Renal pelvis (tissue), 1 donor: ENCODE measurements at regions not wholly inside any gene's neighbourhood (a gene's known extent, or its start where the extent isn't known, plus 50 kb on each side); places are given as distances from the start of the nearest gene placed in this dataset.
A peak's percentile ranks its signal among the peaks of the same experiment; 100 is the strongest.
"Not testable (repeated sequence)": the region's sequence is repeated elsewhere in the genome, so short reads cannot be mapped to it uniquely, and the experiment has no call there.

Source experiments
- DNase-seq: peaks from one replicate; pipeline ENCODE4 v3.0.0-alpha.2; 2013

DNA sequence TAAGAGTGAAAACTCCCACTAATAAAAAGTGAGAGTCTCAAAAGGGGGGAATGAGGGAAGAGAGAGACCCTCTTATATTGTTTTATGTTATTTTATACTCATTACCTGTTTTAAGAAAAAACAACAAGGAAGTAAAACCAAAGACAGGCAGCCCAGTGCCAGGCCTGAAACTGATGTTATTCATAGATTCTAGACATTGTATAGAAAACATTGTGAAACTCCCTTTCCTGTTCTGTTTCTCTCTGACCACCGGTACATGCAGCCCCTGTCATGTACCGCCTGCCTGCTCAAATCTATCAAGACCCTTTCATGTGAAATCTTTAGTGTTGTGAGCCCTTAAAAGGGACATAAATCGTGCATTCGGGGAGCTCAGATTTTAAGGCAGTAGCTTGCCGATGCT, 216.4 kb upstream of the CNTN3 start:
- not testable (repeated sequence) for DNase-seq

DNA sequence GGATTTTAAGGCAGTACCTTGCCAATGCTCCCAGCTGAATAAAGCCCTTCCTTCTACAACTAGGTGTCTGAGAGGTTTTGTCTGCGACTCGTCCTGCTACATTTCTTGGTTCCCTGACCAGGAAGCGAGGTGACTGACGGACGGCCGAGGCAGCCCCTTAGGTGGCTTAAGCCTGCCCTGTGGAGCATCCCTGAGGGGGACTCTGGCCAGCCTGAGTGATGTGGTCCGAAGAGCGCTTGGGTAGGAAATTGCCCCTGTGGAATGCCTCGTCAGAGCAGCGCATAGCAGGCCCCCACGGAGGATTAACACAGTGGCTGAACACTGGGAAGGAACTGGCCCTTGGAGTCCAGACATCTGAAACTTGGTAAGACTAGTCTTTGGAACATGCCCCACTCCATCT, 210.9 kb upstream of the CNTN3 start:
- DNase-seq: not testable (repeated sequence)

DNA sequence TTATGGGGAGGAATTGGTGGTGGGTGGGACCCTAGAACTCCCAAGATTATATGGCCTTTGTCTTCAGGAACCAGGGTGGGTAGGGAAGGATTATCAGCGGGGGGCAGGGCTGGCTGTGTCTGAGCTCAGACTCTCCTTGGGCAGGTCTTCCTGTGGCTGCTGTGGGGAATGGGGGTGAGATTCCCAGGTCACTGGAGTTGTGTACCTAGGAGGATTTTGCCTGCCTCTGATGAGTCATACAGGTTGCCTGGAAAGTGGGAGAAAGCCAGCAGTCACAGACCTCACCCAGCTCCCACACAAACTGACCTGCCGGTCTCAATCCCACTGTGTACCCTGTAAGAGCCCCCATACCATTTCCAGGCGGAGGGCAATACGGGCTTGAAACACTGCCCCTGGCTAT, 209.9 kb upstream of the CNTN3 start:
- no peak for DNase-seq

DNA sequence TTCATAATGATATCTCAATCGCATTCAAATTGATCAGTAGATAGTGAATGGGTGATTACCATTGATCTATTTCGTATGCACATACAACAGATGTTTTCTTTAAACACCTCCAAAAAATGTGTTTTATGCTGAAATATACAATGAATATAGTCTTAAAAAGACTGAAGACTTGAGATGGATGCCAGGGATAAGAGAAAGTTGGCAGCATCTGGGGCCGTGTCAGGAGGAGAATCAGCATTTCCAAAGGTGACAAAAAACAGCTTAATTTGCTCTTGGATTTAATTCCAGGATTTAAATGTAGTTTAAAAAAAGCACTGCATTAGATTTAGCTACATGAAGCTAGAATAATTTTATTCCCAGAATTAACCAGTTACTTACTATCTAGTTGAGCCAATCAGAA, 199.7 kb upstream of the CNTN3 start:
- DNase-seq: no peak

DNA sequence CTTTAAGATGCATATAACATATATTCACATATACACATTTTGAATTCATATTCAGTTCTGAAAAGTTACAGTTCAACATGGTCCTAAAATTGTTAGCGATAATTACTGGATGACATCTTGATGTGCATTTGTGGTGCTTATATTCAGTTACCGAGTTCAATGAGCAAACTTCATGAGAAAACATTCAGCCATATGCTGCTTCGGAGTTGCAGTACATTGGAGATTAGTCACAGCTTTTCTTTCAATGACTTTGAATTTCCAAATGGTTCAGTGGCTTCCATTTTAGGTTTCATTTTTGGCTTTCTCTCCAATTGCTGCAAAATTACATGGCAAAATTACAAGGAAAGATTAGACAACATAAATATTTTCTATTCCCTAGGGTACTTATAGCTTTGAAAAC, 198.3 kb upstream of the CNTN3 start:
- no peak for DNase-seq

DNA sequence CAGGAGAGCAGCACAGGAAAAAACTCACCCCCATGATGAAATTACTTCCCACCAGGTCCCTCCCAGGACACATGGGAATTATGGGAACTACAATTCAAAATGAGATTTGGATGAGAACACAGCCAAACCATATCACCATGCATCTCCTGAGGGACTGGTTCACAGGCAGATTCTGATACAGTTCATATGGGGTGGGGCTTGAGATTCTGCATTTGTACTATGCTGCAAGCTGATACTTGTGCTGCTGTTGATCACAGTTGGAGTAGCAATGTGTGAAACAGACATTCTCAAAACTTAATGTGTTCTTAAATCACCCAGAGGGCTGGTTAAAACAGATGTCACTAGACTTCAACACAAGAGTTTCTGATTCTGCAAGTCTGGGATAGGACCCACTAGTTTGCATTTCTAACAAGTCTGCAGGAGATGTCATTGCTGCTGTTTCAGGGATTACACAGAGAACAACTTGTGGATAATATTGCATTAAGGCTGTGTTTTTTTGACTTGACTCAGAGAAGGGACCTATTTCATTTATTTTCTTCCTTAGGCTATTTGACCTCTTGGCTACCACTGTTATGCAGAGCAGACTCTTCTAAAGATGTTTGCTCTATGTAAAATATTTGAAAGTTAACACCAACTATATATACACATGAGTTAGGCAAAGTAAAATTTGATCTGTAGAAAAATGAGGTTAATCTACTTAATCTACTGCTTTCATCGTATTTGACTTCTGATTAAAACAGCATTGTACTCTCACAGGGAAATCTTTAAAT, 194.2 kb upstream of the CNTN3 start:
- DNase-seq: no peak

DNA sequence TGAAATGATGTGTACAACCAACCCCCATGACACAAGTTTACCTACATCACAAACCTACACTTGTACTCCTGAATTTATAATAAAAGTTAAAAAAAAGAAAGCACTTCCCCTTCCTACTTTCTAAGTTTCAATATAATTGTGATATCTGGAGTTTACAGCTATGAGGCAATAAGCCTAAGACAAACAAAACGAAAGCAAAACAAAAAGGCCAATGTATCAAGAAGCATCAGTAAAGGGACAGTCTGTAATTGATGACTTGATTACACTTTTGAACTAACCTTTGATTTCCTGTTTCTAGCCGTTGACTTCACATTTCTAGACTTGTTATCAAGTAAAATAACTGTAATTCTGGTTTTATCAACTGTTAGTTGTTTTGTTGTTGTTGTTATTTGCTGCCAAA, 187.5 kb upstream of the CNTN3 start:
- DNase-seq: no peak

DNA sequence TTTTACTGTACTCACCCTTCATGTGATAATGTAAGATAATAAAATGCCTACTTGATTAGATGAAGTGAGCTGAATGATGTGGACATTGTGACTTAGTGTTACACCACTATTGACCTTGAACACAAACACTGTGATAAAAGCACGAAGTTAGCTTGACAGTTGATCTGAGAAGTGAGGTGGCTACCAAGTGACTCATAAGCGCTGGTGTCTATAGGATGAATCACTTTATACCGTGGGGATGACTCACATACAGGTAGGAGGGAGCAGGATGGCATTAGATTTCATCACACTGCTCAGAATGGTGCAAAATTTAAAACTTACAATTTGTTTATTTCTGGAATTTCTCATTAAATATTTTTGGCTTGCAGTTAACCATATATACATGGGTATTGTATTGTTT, 174.7 kb upstream of the CNTN3 start:
- DNase-seq: no peak

DNA sequence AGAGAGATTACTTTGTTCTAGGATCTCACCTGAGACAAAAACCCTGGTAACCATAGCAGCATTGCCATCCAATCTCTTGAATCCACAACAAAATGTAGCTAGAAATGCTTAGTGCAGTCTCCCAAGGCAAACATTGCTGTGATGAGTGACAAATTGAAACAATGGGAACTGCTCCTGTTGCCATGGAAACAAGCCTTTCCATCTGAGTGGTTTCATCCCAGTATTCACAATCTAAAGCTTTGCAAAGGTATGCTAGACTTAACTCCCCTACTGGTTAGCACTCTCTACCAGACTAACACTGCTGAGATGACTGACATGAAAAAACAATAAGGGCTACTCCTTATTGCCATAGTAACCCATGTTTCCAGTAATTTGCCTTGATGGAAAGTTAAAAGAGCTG, 172.6 kb upstream of the CNTN3 start:
- peak; percentile 33 for DNase-seq

DNA sequence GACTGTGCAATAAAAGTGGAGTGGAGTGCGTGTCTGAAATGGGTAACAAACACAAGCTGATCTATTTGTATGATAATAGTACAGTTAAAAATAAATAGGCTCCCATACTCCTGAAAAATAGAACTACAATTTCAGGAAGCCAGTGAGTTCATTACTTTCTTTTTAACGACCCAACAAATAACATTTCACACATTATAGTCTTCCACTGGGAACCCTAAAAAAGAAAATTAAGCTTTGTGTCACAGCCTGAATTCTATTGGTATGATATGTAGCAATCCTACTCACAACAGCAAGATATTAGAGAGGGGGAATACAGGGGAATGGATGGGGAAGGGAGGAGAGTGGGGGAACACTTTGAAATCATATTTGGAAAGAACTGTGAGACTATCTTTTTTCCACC, 156.9 kb upstream of the CNTN3 start:
- no peak for DNase-seq

DNA sequence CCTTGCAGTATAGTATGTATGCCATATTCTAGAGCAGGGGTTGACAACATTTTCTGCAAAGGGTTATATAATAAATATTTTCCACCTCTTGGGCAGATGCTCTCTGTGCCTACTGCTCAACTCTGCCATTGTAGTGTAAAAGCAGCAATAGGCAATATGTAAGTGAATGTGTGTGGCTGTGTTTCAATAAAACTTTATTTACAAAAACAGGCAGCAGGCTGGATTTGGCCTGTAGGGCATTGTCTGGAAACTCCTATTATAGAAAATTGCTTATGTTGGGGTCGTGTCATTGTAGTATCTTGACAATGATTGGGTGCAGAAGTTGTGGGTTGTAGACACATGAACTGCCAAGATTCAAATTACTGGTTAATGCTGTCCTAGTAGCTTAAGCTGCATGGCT, 153.6 kb upstream of the CNTN3 start:
- no peak for DNase-seq

DNA sequence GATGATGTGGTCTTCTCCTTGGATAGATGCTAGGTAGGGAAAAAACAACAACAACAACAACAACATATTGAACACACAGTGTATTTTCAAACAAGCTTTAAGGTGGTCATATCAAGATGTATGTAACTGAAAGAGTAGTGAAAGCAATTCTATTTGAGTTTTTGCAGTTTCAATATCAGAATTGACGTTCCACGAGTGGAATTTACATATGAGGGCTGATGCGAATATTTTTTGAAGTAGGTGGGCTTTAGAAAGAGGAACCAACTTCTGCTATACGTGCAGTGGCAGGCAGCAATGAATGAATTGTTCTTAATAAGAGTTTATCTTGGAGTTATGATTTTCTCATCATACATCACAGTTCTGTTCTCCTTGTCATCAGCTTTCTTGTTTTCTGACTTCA, 151.9 kb upstream of the CNTN3 start:
- DNase-seq: no peak

DNA sequence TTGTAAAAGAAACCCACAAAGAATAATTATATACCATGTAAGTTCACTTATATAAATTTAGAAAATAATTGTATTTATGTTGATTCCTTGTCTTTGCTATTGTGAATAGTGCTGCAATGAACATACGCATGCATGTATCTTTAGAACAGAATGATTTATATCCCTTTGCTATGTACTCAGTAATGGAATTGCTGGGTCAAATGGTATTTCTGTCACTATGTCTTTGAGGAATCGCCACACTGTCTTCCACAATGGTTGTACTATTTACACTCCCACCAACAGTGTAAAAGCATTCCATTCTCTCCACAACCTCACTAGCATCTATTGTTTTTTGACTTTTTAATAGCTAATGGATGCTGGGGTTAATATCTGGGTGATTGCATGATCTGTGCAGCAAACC, 149.4 kb upstream of the CNTN3 start:
- DNase-seq: no peak

DNA sequence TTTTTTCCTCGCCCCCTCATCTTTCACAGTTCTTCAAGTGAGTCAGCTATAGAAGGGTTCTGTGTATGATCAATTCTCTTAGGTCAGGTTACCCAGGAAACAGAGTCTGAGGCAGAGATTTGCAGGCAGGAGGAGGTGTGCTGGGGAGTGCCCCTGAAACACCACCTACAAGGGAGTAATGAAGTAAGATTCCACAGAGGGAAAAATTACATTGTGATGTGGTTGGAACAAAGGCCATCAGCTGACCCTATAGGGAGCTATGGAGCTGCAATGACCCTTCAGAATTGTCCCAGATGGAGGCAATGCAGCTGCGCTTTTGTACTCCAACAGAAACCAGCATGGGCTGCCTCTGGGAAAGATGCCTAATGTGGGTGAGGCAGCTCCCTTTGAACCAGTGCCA, 142.2 kb upstream of the CNTN3 start:
- DNase-seq: no peak

DNA sequence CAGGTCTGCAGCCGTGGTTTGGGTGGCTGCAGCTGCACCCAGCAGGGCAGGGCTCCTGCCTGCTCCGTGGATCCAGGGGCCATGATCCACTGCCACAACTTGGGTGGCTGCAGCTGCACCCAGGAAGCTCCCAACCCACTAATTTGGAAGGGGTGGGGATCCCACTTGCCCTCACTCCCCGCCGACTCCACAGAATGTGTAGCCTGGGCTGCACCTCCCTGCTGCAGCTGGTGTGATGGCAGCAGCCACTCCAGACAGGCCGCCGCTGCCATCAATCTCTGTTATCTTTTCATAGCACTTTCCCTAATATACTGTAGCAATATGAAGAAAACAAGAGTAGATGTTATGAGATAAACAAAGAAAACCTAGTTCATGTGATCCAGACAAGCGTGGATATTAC, 137.8 kb upstream of the CNTN3 start:
- DNase-seq: no peak

DNA sequence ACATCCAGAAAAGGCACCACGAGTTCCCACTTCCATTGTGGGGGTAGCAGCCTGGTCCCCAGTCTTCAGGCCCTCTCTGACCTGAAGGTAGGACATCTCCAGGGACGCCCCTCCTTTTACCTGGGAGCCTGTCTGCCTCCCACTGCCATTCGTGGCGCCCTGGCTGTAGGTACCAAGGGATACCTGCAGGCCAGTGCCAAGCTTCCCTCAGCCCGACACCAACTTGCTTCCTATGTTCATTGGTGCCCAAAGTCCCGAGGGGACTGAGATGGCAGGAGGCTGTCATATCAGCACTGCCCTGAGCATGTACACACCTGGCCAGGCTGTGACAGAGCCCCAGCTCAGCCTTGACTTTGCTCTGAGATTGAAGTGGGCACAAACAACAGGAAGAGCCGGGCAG, 137.3 kb upstream of the CNTN3 start:
- no peak for DNase-seq

DNA sequence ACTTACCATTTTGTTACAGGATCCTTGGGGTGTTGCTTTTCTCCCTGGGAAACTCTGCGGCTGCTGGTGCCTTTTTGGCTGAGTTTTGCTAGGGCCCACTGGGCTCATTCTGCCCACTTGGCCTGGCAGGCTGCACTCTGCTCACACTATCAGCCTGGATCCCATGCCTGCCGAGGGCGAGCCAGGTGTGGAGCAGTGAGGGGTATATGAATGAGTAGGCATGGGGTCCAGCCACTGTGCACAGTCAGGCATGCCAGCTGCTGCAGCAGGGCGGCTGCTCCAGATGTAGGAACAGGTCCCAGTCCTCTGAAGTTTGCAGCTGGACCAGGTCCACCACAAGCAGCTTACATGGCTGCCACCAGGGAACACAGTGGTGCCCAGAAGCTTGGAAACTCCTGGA, 136.4 kb upstream of the CNTN3 start:
- DNase-seq: no peak

DNA sequence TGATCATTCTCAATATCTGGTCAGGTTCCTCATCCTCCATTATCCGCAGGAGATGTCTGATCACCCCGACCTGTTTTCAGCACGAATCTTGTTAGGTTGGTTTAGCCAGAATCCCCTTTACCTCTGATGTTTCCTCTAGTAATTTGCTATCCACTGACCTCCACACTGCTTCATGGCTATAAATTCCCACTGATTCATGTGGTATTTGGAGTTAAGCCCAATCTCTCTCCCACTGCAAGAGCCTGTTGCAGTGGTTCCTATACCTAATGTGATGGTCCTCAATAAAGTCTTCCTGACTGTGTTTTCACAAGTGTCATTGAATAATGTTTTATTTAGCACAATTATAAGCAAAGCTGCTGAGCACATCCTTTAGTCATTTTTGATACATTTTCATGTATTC, 124.8 kb upstream of the CNTN3 start:
- no peak for DNase-seq

DNA sequence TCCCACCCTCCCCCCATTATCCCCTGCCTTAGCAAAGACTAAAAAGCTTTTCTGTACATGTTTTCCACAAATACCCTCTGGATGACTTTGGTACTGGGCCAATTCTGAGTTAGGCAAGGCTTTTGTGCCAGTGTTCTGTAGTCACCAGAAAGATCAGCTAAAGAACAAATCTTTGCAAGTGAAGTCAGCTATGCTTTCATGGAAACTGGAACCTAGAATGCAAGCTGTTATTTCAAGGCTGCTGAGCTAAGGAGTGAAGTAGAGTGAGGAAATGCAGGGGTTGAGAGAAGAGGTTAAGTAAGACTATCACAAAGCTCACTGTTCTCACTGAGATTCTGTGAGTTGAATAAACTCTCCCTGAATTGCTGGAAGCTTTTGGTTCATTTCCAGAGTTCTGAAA, 107.8 kb upstream of the CNTN3 start:
- no peak for DNase-seq

DNA sequence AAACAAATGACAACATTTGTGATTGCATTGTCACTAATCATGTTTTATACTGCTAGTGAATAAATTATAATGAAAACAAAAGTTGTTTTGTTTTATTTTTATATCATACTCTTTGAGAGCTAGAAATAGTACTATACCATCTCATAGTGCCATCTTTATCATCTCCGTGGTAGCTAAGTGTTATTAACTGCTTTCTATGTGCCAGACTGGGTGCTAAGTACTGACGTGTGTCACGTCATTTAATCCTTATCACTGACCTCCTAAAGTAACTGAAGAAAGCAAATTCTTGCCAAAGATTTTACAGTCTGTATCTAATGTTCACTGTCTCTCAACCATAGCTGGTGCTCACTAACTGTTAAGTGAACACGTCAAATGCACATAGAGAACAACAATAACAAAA, 99.5 kb upstream of the CNTN3 start:
- no peak for DNase-seq

DNA sequence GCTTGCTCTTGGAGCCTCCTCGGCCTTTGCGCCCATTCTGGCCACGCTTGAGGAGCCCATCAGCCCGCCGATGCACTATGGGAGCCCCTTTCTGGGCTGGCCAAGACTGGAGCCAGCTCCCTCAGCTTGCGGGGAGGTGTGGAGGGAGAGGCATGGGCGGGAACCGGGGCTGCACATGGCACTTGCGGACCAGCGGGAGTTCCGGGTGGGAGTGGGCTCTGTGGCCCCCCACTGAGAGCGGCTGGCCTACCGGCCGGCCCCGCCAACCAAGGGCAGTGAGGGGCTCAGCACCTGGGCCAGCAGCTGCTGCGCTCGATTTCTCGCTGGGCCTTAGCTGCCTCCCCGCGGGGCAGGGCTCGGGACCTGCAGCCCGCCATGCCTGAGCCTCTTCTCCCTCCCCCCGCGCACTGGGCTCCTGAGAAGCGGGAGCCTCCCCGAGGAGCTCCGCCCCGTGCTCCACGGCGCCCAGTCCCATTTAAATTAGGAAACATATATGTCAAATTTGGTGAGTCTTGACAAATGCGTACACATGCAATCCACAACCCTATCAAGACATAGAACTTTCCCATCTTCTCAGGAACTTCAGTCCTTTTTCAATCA, 97.6 kb upstream of the CNTN3 start:
- no peak for DNase-seq

DNA sequence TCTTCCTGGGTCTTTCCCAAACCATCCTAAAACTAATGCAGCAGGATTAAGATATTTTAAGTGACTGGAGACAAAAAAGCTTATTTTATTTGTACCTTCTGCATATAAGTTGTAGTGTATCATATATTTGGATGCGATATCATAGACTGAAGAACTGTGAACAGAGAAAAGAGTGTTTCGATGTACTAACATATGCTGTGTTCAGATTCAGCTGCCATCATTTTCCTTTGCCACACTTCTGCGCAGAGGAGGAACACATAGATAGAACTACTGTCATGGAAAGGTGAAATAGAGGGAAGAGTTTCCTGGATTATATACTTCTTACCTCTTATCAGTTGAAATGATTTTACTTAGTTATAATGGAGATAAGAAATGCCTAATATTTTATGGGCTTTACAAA, 95.5 kb upstream of the CNTN3 start:
- no peak for DNase-seq

DNA sequence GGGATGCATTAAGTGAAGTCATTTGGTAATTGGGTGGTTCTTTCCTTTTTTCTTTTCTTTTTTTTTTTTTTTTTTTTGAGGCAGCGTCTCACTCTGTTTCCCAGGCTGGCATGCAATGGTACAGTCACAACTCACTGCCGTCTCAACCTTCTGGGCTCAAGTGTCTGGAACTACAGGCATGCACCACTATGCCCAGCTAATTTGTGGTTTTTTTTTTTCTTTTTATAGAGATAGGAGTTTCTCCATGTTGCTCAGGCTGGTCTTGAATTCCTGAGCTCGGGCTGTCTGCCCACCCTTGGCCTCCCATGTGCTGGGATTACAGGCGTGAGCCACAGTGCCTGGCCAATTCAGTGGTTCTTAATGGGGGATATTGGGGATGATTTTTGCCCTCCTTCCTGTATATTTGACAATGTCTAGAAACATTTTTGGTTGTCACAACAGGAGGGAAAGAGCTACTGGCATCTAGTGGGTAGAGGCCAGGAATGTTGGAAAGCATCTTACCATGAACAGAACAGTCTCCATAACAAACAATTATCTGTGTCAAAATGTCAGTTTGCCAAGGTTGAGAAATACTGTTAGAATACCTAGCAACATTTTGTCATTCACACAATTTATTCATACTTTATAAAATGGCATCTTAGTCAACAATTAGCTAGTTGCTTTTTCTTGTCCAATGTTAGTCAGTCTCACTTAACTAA, 79.4 kb upstream of the CNTN3 start:
- DNase-seq: no peak

DNA sequence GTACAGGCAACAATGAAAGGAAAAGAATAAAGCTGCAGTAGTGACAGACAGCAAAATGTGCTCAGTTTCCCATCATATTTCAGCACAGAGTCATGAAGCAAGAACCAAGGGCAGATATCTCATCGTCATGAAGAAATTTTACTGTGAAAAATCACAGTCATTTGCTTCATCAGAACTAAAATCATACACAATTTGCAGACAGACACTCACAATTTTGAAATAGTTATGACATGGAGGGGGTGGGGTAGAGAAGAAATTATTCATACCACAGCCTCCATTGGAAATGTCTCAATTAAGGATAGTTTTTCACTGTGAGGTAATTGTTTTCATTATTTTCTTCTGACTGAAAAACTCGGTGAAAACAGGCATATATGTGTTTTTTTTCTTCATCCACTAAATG, 78.8 kb upstream of the CNTN3 start:
- no peak for DNase-seq
